DND-41 (cell line): ENCODE measurements at regions not wholly inside any gene's neighbourhood (a gene's known extent, or its start where the extent isn't known, plus 50 kb on each side); places are given as distances from the start of the nearest gene placed in this dataset.

Experiments
- ATAC-seq: fragments of 200-7000 bp; cut with Tn5 transposase; 3 replicates; pipeline ENCODE4 v1.9.1; 2021; ENCODE audit warnings: low read depth; ENCODE audit not compliant: insufficient read depth
- DNase-seq: peaks from one replicate; pipeline ENCODE4 v3.0.0-alpha.2; 2020
- H2AFZ ChIP-seq: 2 replicates; pipeline ENCODE4 v1.6.0; 2012; ENCODE audit warnings: low read depth, low read length
- H3K27ac ChIP-seq: 2 replicates; pipeline ENCODE4 v1.5.1; 2012; ENCODE audit warnings: low read length, inconsistent platforms
- H3K27me3 ChIP-seq: fragments of 200-600 bp; sonication (generic); 2 replicates; pipeline ENCODE4 v1.6.0; 2012; ENCODE audit warnings: low read length, mild to moderate bottlenecking, inconsistent platforms; ENCODE audit not compliant: insufficient read depth, poor library complexity
- H3K36me3 ChIP-seq: 2 replicates; pipeline ENCODE4 v1.5.1; 2012; ENCODE audit warnings: low read length, inconsistent platforms; ENCODE audit not compliant: insufficient read depth
- H3K4me1 ChIP-seq: 2 replicates; pipeline ENCODE4 v1.5.1; 2012; ENCODE audit warnings: mild to moderate bottlenecking, low read length; ENCODE audit not compliant: insufficient read depth
- H3K4me2 ChIP-seq: 2 replicates; pipeline ENCODE4 v1.6.0; 2012; ENCODE audit warnings: mild to moderate bottlenecking, moderate library complexity, low read length, inconsistent platforms; ENCODE audit not compliant: insufficient read depth
- H3K4me3 ChIP-seq, 2 experiments: fragments of 200-600 bp in 1 of 2; shearing (Covaris generic) in 1 of 2; 2 replicates each; pipeline ENCODE4 v1.5.1; 2012 to 2016; ENCODE audit warnings: inconsistent platforms in 2 of 2, low read length in 2 of 2, mild to moderate bottlenecking in 2 of 2, low read depth in 1 of 2, moderate library complexity in 1 of 2
- H3K79me2 ChIP-seq: 2 replicates; pipeline ENCODE4 v1.6.0; 2012; ENCODE audit warnings: low read length, inconsistent platforms; ENCODE audit not compliant: insufficient read depth
- H3K9ac ChIP-seq: 2 replicates; pipeline ENCODE4 v1.6.0; 2012; ENCODE audit warnings: low read depth, mild to moderate bottlenecking, inconsistent platforms, low read length, moderate library complexity
- H3K9me3 ChIP-seq: 2 replicates; pipeline ENCODE4 v1.5.1; 2012; ENCODE audit warnings: low read length, moderate library complexity, mild to moderate bottlenecking, inconsistent platforms; ENCODE audit not compliant: insufficient read depth, severe bottlenecking
- H4K20me1 ChIP-seq: 2 replicates; pipeline ENCODE4 v1.6.0; 2012; ENCODE audit warnings: low read length; ENCODE audit not compliant: insufficient read depth
- CTCF ChIP-seq: IDR thresholded peaks from 2 replicates; pipeline ENCODE4 v1.5.1; 2012; ENCODE audit warnings: borderline replicate concordance, low read length, moderate library complexity, mild to moderate bottlenecking; ENCODE audit not compliant: poor library complexity, severe bottlenecking; ENCODE audit errors: extremely low read depth
- EZH2 ChIP-seq: IDR thresholded peaks from 3 replicates; pipeline ENCODE4 v1.6.1; 2012; ENCODE audit warnings: borderline replicate concordance, low read depth, mild to moderate bottlenecking, moderate library complexity, low read length, inconsistent platforms; ENCODE audit not compliant: severe bottlenecking

DNA sequence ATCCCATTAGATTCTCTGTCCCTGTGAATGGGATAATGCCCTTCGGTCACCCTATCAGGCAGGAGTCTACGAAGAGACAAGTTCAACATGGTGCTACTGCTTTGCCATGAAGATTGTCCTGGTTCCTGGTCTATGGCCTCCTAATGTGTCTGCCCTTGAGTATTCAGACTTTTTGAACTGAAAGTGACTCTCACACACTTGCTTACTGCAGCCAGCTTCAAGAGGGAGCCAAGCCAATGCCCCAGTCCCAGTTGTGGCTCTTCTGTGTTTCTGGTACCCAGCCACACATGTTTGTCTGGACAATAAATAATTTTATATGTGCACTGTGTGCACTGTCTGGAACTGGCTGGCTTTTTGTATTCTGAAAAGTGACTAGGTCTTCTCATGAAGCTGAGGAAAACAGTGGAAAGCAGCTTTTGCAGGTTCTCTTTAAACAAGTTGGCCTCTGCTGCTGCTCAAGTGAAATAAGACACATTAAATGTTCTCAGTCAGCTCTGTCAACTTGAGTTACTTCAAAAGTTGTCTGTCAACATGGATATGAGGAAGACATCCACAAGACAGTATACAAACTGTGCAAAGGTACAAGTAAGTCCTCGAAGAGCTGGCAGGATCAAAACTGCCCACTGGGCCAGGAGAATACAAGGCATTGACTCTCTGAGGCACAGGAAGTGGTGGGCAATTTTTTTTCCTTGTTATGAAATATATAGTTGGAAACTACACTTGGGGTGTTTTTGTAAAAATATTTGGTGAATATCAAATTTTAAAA, 60.0 kb downstream of the ZNF608 start:
- 0 out of 2 replicates have a peak overlapping the region, but pooled peaks have one; percentile 7 for H3K27ac ChIP-seq
- H3K36me3 ChIP-seq: no peaks in the 10 kb centered on the region

DNA sequence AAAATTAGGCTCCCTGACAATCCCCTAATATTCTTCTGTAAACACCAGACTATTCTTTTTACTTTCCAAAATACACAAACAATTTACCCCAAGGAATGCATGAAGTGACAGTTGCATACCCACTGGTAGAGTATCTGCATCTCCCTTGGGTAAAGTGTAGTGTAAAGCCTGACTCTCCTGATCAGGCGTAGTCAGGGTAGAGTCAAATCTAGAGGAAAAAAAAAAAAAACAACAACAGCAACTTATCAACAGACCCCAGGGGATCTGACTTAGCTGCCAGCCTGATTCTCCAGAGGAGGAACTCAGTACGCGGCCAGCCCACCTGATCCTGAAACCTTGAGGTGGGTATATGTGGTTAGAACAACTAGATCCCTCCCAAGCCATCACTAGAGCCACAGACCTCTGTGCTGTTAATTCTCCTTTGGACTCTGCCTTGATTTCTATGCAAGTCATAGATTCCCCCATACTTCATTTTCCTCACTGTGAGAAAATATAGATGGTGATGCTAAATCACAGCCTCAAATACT, 61.0 kb downstream of the ZNF608 start:
- no peak overlapping the region for H3K4me3 ChIP-seq
- no peaks in the 10 kb centered on the region for H3K79me2 ChIP-seq
- H3K9me3 ChIP-seq: no peaks in the 10 kb centered on the region
- no peak overlapping the region for H2AFZ ChIP-seq
- DNase-seq (no peak), ATAC-seq (no peak)
- H4K20me1 ChIP-seq: no peaks in the 10 kb centered on the region
- no peaks in the 10 kb centered on the region for H3K27me3 ChIP-seq
- H3K4me2 ChIP-seq: no peak overlapping the region
- no peaks in the 10 kb centered on the region for H3K36me3 ChIP-seq
- H3K27ac ChIP-seq: no peak overlapping the region
- H3K9ac ChIP-seq: no peak overlapping the region
- peaks cover 18% of the 10 kb centered on the region for H3K4me1 ChIP-seq
- no peak for TF ChIP-seq EZH2
- TF ChIP-seq CTCF: no peak

More for the DNA sequence above, 60.0 kb downstream of the ZNF608 start:
- no peak overlapping the region for H3K9ac ChIP-seq
- DNase-seq: peak; percentile 21
- peaks cover 18% of the 10 kb centered on the region for H3K4me1 ChIP-seq
- H3K4me3 ChIP-seq: no peak overlapping the region
- no peak for TF ChIP-seq CTCF
- no peak for TF ChIP-seq EZH2
- no peaks in the 10 kb centered on the region for H3K79me2 ChIP-seq
- peak; percentile 70; the same call in 2 of the 3 replicates for ATAC-seq
- no peak overlapping the region for H2AFZ ChIP-seq
- no peak overlapping the region for H3K4me2 ChIP-seq
- no peaks in the 10 kb centered on the region for H4K20me1 ChIP-seq
- no peaks in the 10 kb centered on the region for H3K27me3 ChIP-seq
- no peaks in the 10 kb centered on the region for H3K9me3 ChIP-seq

DNA sequence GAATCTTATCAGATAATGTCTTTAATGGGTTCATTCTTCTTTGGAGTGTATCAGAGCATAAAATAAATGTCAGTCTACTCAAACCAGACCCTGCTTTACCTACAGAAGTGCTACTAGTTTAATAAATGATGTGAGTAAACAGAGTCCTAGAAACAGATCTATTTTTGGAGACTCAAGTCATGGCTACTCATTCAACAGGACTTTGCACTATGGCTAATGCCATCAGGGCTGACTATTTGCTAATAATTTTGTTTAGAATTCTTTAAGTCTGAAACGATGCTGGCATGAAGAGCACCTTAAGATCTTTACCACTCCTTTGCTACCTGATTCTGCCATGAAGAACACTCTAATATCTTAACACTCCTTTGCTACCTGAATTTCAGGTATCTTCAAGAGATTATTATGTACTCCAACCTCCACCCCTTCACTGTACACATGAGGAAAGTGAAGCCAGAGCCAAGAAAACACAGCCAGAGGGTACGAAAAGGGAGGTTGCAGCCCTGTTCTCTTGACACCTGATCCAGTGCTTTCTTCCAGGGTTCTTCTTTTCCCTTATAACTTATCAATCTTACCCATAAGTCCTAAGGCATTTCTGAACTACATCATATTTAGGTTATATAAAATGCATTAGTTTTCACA, 62.4 kb downstream of the ZNF608 start:
- no peaks in the 10 kb centered on the region for H3K36me3 ChIP-seq
- no peaks in the 10 kb centered on the region for H4K20me1 ChIP-seq
- no peak overlapping the region for H3K27ac ChIP-seq
- H3K4me1 ChIP-seq: peaks cover 20% of the 10 kb centered on the region
- H3K4me2 ChIP-seq: no peak overlapping the region
- H3K9me3 ChIP-seq: no peaks in the 10 kb centered on the region
- no peaks in the 10 kb centered on the region for H3K79me2 ChIP-seq
- TF ChIP-seq EZH2: no peak
- no peak for TF ChIP-seq CTCF
- no peak overlapping the region for H3K9ac ChIP-seq
- H2AFZ ChIP-seq: no peak overlapping the region
- no peak overlapping the region for H3K4me3 ChIP-seq
- H3K27me3 ChIP-seq: no peaks in the 10 kb centered on the region
- DNase-seq (no peak), ATAC-seq (no peak)
